Loucy (cell line): ENCODE measurements at regions not wholly inside any gene's neighbourhood (a gene's known extent, or its start where the extent isn't known, plus 50 kb on each side); places are given as distances from the start of the nearest gene placed in this dataset.

Experiments used
- CTCF ChIP-seq: fragments of 200-600 bp; sonication (generic); conservative IDR thresholded peaks from 2 replicates; pipeline ENCODE4 v1.5.1; 2014; ENCODE audit warnings: mild to moderate bottlenecking, antibody characterized with exemption, low read length
- EZH2phosphoT487 ChIP-seq: fragments of 200-600 bp; IDR thresholded peaks from 2 replicates; pipeline ENCODE4 v1.6.1; 2018; ENCODE audit warnings: antibody characterized with exemption, mild to moderate bottlenecking, moderate library complexity, borderline replicate concordance

DNA sequence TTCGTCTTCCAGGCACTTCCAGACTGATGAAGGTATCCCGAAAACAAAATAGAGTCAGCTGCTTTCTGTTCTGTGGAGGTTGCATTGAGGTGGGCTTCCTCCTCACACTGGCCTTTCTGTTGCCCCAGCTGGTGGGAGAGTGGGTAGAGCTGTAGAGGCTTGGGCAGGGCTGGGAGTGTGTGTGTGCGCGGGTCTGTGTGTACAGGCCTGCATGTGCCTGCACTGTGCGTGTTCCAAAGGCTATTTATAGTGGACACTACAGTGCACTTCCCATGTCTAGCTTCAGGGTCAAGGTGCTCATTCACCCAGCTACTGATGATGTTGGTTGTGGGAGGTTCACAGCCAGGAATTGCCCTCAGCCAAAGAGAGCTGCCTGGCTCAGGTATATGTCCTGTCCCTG lies 260.1 kb upstream of the HABP2 start:
- TF ChIP-seq CTCF (no peak), EZH2phosphoT487 (no peak)
